ENCODE measurements at regions not wholly inside any gene's neighbourhood (a gene's known extent, or its start where the extent isn't known, plus 50 kb on each side); places are given as distances from the start of the nearest gene placed in this dataset.

GRCh38 chr2:84209941-84210340 lies 249.1 kb downstream of the SUCLG1 start:
- Histone ChIP-seq H3K9ac (ENCODE audit: low read depth, low read length) (no peak overlapping the region), H3K4me3 (ENCODE audit: low read depth, low read length) (no peak overlapping the region), H3K9me3 (ENCODE audit: control insufficient read depth, insufficient read depth, low read length) (no peaks in the 10 kb centered on the region), H3K36me3 (ENCODE audit: control insufficient read depth, insufficient read depth, low read length) (no peaks in the 10 kb centered on the region), H3K4me1 (ENCODE audit: control insufficient read depth, insufficient read depth, low read length) (no peaks in the 10 kb centered on the region), H3K27me3 (ENCODE audit: control insufficient read depth, insufficient read depth, low read length) (no peaks in the 10 kb centered on the region)

GRCh38 chr2:84204995-84205394 lies 254.1 kb downstream of the SUCLG1 start:
- H3K4me1 ChIP-seq (ENCODE audit: control insufficient read depth, insufficient read depth, low read length) = no peaks in the 10 kb centered on the region
- no peaks in the 10 kb centered on the region for H3K9me3 ChIP-seq (ENCODE audit: control insufficient read depth, insufficient read depth, low read length)
- no peaks in the 10 kb centered on the region for H3K36me3 ChIP-seq (ENCODE audit: control insufficient read depth, insufficient read depth, low read length)
- no peaks in the 10 kb centered on the region for H3K27me3 ChIP-seq (ENCODE audit: control insufficient read depth, insufficient read depth, low read length)
- no peak overlapping the region for H3K9ac ChIP-seq (ENCODE audit: low read depth, low read length)
- H3K4me3 ChIP-seq (ENCODE audit: low read depth, low read length) = no peak overlapping the region

GRCh38 chr2:84202166-84202565 lies 256.9 kb downstream of the SUCLG1 start:
- no peaks in the 10 kb centered on the region for H3K27me3 ChIP-seq (ENCODE audit: control insufficient read depth, insufficient read depth, low read length)
- H3K4me3 ChIP-seq (ENCODE audit: low read depth, low read length) = no peak overlapping the region
- no peaks in the 10 kb centered on the region for H3K4me1 ChIP-seq (ENCODE audit: control insufficient read depth, insufficient read depth, low read length)
- no peaks in the 10 kb centered on the region for H3K36me3 ChIP-seq (ENCODE audit: control insufficient read depth, insufficient read depth, low read length)
- no peaks in the 10 kb centered on the region for H3K9me3 ChIP-seq (ENCODE audit: control insufficient read depth, insufficient read depth, low read length)
- H3K9ac ChIP-seq (ENCODE audit: low read depth, low read length) = no peak overlapping the region

- H3K9ac ChIP-seq (ENCODE audit: low read depth, low read length) = no peak overlapping the region
- no peaks in the 10 kb centered on the region for H3K9me3 ChIP-seq (ENCODE audit: control insufficient read depth, insufficient read depth, low read length)
- H3K4me1 ChIP-seq (ENCODE audit: control insufficient read depth, insufficient read depth, low read length) = no peaks in the 10 kb centered on the region
- H3K27me3 ChIP-seq (ENCODE audit: control insufficient read depth, insufficient read depth, low read length) = no peaks in the 10 kb centered on the region
- no peaks in the 10 kb centered on the region for H3K36me3 ChIP-seq (ENCODE audit: control insufficient read depth, insufficient read depth, low read length)
- no peak overlapping the region for H3K4me3 ChIP-seq (ENCODE audit: low read depth, low read length)
Measured at GRCh38 chr2:84201158-84201557, 257.9 kb downstream of the SUCLG1 start.

- H3K9me3 ChIP-seq (ENCODE audit: control insufficient read depth, insufficient read depth, low read length) = no peaks in the 10 kb centered on the region
- no peaks in the 10 kb centered on the region for H3K27me3 ChIP-seq (ENCODE audit: control insufficient read depth, insufficient read depth, low read length)
Measured at GRCh38 chr2:84197901-84198300, 261.2 kb downstream of the SUCLG1 start.

GRCh38 chr2:84194949-84195644 lies 264.0 kb downstream of the SUCLG1 start:
- Histone ChIP-seq H3K9me3 (ENCODE audit: control insufficient read depth, insufficient read depth, low read length) (no peaks in the 10 kb centered on the region), H3K4me1 (ENCODE audit: control insufficient read depth, insufficient read depth, low read length) (no peaks in the 10 kb centered on the region), H3K36me3 (ENCODE audit: control insufficient read depth, insufficient read depth, low read length) (no peaks in the 10 kb centered on the region), H3K27me3 (ENCODE audit: control insufficient read depth, insufficient read depth, low read length) (no peaks in the 10 kb centered on the region), H3K4me3 (ENCODE audit: low read depth, low read length) (no peak overlapping the region), H3K9ac (ENCODE audit: low read depth, low read length) (no peak overlapping the region)

More at GRCh38 chr2:84197901-84198300, 261.2 kb downstream of the SUCLG1 start:
- Histone ChIP-seq H3K9ac (ENCODE audit: low read depth, low read length) (no peak overlapping the region), H3K36me3 (ENCODE audit: control insufficient read depth, insufficient read depth, low read length) (no peaks in the 10 kb centered on the region), H3K4me1 (ENCODE audit: control insufficient read depth, insufficient read depth, low read length) (no peaks in the 10 kb centered on the region), H3K4me3 (ENCODE audit: low read depth, low read length) (no peak overlapping the region)

GRCh38 chr2:84194181-84194580 lies 264.9 kb downstream of the SUCLG1 start:
- Histone ChIP-seq H3K4me3 (ENCODE audit: low read depth, low read length) (no peak overlapping the region), H3K4me1 (ENCODE audit: control insufficient read depth, insufficient read depth, low read length) (no peaks in the 10 kb centered on the region), H3K9me3 (ENCODE audit: control insufficient read depth, insufficient read depth, low read length) (no peaks in the 10 kb centered on the region)

GRCh38 chr2:84187258-84187657 lies 271.8 kb downstream of the SUCLG1 start:
- H3K4me3 ChIP-seq (ENCODE audit: low read depth, low read length) = no peak overlapping the region
- no peaks in the 10 kb centered on the region for H3K9me3 ChIP-seq (ENCODE audit: control insufficient read depth, insufficient read depth, low read length)
- no peaks in the 10 kb centered on the region for H3K36me3 ChIP-seq (ENCODE audit: control insufficient read depth, insufficient read depth, low read length)
- no peaks in the 10 kb centered on the region for H3K4me1 ChIP-seq (ENCODE audit: control insufficient read depth, insufficient read depth, low read length)
- no peak overlapping the region for H3K9ac ChIP-seq (ENCODE audit: low read depth, low read length)
- no peaks in the 10 kb centered on the region for H3K27me3 ChIP-seq (ENCODE audit: control insufficient read depth, insufficient read depth, low read length)

More at GRCh38 chr2:84194181-84194580, 264.9 kb downstream of the SUCLG1 start:
- Histone ChIP-seq H3K27me3 (ENCODE audit: control insufficient read depth, insufficient read depth, low read length) (no peaks in the 10 kb centered on the region), H3K9ac (ENCODE audit: low read depth, low read length) (no peak overlapping the region), H3K36me3 (ENCODE audit: control insufficient read depth, insufficient read depth, low read length) (no peaks in the 10 kb centered on the region)

GRCh38 chr2:84181927-84182326 lies 277.2 kb downstream of the SUCLG1 start:
- Histone ChIP-seq H3K9me3 (ENCODE audit: control insufficient read depth, insufficient read depth, low read length) (no peaks in the 10 kb centered on the region), H3K27me3 (ENCODE audit: control insufficient read depth, insufficient read depth, low read length) (no peaks in the 10 kb centered on the region), H3K9ac (ENCODE audit: low read depth, low read length) (no peak overlapping the region), H3K36me3 (ENCODE audit: control insufficient read depth, insufficient read depth, low read length) (no peaks in the 10 kb centered on the region), H3K4me1 (ENCODE audit: control insufficient read depth, insufficient read depth, low read length) (no peaks in the 10 kb centered on the region), H3K4me3 (ENCODE audit: low read depth, low read length) (no peak overlapping the region)

GRCh38 chr2:84177733-84178132 lies 281.3 kb downstream of the SUCLG1 start:
- Histone ChIP-seq H3K36me3 (ENCODE audit: control insufficient read depth, insufficient read depth, low read length) (no peaks in the 10 kb centered on the region), H3K4me3 (ENCODE audit: low read depth, low read length) (no peak overlapping the region), H3K9me3 (ENCODE audit: control insufficient read depth, insufficient read depth, low read length) (no peaks in the 10 kb centered on the region), H3K4me1 (ENCODE audit: control insufficient read depth, insufficient read depth, low read length) (no peaks in the 10 kb centered on the region), H3K9ac (ENCODE audit: low read depth, low read length) (no peak overlapping the region), H3K27me3 (ENCODE audit: control insufficient read depth, insufficient read depth, low read length) (no peaks in the 10 kb centered on the region)

- H3K4me3 ChIP-seq (ENCODE audit: low read depth, low read length) = no peak overlapping the region
- no peaks in the 10 kb centered on the region for H3K36me3 ChIP-seq (ENCODE audit: control insufficient read depth, insufficient read depth, low read length)
- no peaks in the 10 kb centered on the region for H3K4me1 ChIP-seq (ENCODE audit: control insufficient read depth, insufficient read depth, low read length)
- no peak overlapping the region for H3K9ac ChIP-seq (ENCODE audit: low read depth, low read length)
- no peaks in the 10 kb centered on the region for H3K9me3 ChIP-seq (ENCODE audit: control insufficient read depth, insufficient read depth, low read length)
- no peaks in the 10 kb centered on the region for H3K27me3 ChIP-seq (ENCODE audit: control insufficient read depth, insufficient read depth, low read length)
Measured at GRCh38 chr2:84175970-84176369, 283.1 kb downstream of the SUCLG1 start.

GRCh38 chr2:84175340-84175739 lies 283.7 kb downstream of the SUCLG1 start:
- H3K36me3 ChIP-seq (ENCODE audit: control insufficient read depth, insufficient read depth, low read length) = no peaks in the 10 kb centered on the region
- H3K4me1 ChIP-seq (ENCODE audit: control insufficient read depth, insufficient read depth, low read length) = no peaks in the 10 kb centered on the region
- H3K9ac ChIP-seq (ENCODE audit: low read depth, low read length) = no peak overlapping the region
- no peak overlapping the region for H3K4me3 ChIP-seq (ENCODE audit: low read depth, low read length)
- H3K27me3 ChIP-seq (ENCODE audit: control insufficient read depth, insufficient read depth, low read length) = no peaks in the 10 kb centered on the region
- no peaks in the 10 kb centered on the region for H3K9me3 ChIP-seq (ENCODE audit: control insufficient read depth, insufficient read depth, low read length)
